Inflammatory macrophage treated with lipopolysaccharide for 4 hours (primary cell): ENCODE measurements at regions not wholly inside any gene's neighbourhood (a gene's known extent, or its start where the extent isn't known, plus 50 kb on each side); places are given as distances from the start of the nearest gene placed in this dataset.

Source experiments
- DNase-seq: peaks from one replicate; pipeline ENCODE4 v3.0.0-alpha.2; 2020

GRCh38 chr18:6614952-6615351 is 114.6 kb upstream of the ARHGAP28 start:
- no peak for DNase-seq

- DNase-seq: no peak
Measured at GRCh38 chr18:6616981-6617380, 112.5 kb upstream of the ARHGAP28 start.

GRCh38 chr18:6621437-6621836 is 108.1 kb upstream of the ARHGAP28 start:
- DNase-seq: no peak

- DNase-seq: no peak
Measured at GRCh38 chr18:6623278-6623677, 106.2 kb upstream of the ARHGAP28 start.

- DNase-seq: no peak
Measured at GRCh38 chr18:6624271-6624660, 105.2 kb upstream of the ARHGAP28 start.

GRCh38 chr18:6624661-6625311 is 104.7 kb upstream of the ARHGAP28 start:
- no peak for DNase-seq

- no peak for DNase-seq
Measured at GRCh38 chr18:6625481-6625880, 104.0 kb upstream of the ARHGAP28 start.

GRCh38 chr18:6626457-6626856 is 103.1 kb upstream of the ARHGAP28 start:
- DNase-seq: no peak

GRCh38 chr18:6627645-6628044 is 101.9 kb upstream of the ARHGAP28 start:
- DNase-seq: no peak

- DNase-seq: no peak
Measured at GRCh38 chr18:6628187-6628586, 101.3 kb upstream of the ARHGAP28 start.

- no peak for DNase-seq
Measured at GRCh38 chr18:6629635-6630140, 99.8 kb upstream of the ARHGAP28 start.

GRCh38 chr18:6633310-6633709 is 96.2 kb upstream of the ARHGAP28 start:
- no peak for DNase-seq

GRCh38 chr18:6636091-6636490 is 93.4 kb upstream of the ARHGAP28 start:
- no peak for DNase-seq

- no peak for DNase-seq
Measured at GRCh38 chr18:6638447-6638846, 91.1 kb upstream of the ARHGAP28 start.

- no peak for DNase-seq
Measured at GRCh38 chr18:6639305-6639704, 90.2 kb upstream of the ARHGAP28 start.

GRCh38 chr18:6644836-6645627 is 84.5 kb upstream of the ARHGAP28 start:
- DNase-seq: no peak

- no peak for DNase-seq
Measured at GRCh38 chr18:6646801-6647200, 82.7 kb upstream of the ARHGAP28 start.

GRCh38 chr18:6648581-6648980 is 80.9 kb upstream of the ARHGAP28 start:
- DNase-seq: no peak

- DNase-seq: no peak
Measured at GRCh38 chr18:6649421-6650126, 79.9 kb upstream of the ARHGAP28 start.

- DNase-seq: no peak
Measured at GRCh38 chr18:6650127-6650507, 79.4 kb upstream of the ARHGAP28 start.

- DNase-seq: no peak
Measured at GRCh38 chr18:6650747-6651146, 78.8 kb upstream of the ARHGAP28 start.

GRCh38 chr18:6652098-6652497 is 77.4 kb upstream of the ARHGAP28 start:
- DNase-seq: no peak

GRCh38 chr18:6653880-6654279 is 75.6 kb upstream of the ARHGAP28 start:
- no peak for DNase-seq
